ENCODE measurements at regions not wholly inside any gene's neighbourhood (a gene's known extent, or its start where the extent isn't known, plus 50 kb on each side); places are given as distances from the start of the nearest gene placed in this dataset.

DNA sequence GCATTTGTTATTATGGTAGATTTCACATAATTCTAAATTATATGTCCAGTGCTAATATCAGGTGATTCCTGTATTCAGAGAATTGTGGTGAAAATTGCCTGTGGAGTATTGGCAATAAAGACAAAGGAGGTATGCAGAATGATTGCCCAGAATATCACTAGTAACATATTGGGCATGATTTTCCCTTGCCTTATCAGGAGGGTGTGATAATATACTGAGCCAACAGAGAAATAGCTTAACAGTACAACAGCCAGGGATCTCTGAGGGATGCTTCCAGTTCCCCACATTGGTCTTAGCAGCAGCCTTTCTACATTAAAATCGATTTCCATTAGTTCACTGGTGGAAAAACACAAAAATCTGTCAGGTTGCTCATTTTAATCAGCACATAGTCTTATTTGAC lies 122.9 kb upstream of the COL3A1 start:
- TF ChIP-seq, protein P1, sequence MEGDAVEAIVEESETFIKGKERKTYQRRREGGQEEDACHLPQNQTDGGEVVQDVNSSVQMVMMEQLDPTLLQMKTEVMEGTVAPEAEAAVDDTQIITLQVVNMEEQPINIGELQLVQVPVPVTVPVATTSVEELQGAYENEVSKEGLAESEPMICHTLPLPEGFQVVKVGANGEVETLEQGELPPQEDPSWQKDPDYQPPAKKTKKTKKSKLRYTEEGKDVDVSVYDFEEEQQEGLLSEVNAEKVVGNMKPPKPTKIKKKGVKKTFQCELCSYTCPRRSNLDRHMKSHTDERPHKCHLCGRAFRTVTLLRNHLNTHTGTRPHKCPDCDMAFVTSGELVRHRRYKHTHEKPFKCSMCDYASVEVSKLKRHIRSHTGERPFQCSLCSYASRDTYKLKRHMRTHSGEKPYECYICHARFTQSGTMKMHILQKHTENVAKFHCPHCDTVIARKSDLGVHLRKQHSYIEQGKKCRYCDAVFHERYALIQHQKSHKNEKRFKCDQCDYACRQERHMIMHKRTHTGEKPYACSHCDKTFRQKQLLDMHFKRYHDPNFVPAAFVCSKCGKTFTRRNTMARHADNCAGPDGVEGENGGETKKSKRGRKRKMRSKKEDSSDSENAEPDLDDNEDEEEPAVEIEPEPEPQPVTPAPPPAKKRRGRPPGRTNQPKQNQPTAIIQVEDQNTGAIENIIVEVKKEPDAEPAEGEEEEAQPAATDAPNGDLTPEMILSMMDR (IDR thresholded peaks at IDR 0.05; ENCODE audit: unreplicated experiment): no peak
- no peaks in the 10 kb centered on the region for H3K4me1 Mint-ChIP-seq (ENCODE audit: low read depth)
- no peak for DNase-seq (ENCODE audit: low spot score, unreplicated experiment)
- H3K27ac Mint-ChIP-seq: no peak overlapping the region
- no peaks in the 10 kb centered on the region for H3K36me3 Mint-ChIP-seq (ENCODE audit: insufficient read depth)
- H3K27me3 Mint-ChIP-seq: no peaks in the 10 kb centered on the region
- H3K4me3 Mint-ChIP-seq (ENCODE audit: low read depth): no peak overlapping the region
- no peaks in the 10 kb centered on the region for H3K9me3 Mint-ChIP-seq (ENCODE audit: low read depth)

DNA sequence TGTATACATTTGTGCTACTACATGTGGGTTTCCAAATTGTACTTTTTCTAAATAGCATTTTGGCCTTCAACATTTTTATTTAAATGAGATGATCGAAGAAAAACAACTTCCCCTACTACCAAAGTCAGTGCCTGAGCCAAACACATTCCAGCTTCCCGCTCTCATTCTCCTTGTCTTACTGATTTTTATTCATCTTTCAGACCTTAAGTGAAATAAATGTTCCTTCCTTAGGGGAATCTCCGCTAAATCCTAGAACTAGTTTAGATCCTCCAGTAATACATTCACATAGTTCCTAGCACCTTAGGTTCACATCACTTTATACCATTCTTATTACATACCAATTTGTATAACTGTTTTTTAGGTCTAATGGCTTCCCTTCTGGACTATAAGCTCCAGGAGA lies 122.3 kb upstream of the COL3A1 start:
- Mint-ChIP-seq H3K4me1 (ENCODE audit: low read depth) (no peaks in the 10 kb centered on the region), H3K27ac (no peak overlapping the region), H3K36me3 (ENCODE audit: insufficient read depth) (no peaks in the 10 kb centered on the region), H3K27me3 (no peaks in the 10 kb centered on the region), H3K4me3 (ENCODE audit: low read depth) (no peak overlapping the region), H3K9me3 (ENCODE audit: low read depth) (no peaks in the 10 kb centered on the region)
- DNase-seq (ENCODE audit: low spot score, unreplicated experiment): no peak
- TF ChIP-seq, protein P1 (IDR thresholded peaks at IDR 0.05; ENCODE audit: unreplicated experiment): no peak

- Mint-ChIP-seq H3K27ac (no peak overlapping the region), H3K36me3 (ENCODE audit: insufficient read depth) (no peaks in the 10 kb centered on the region), H3K4me1 (ENCODE audit: low read depth) (no peaks in the 10 kb centered on the region), H3K27me3 (no peaks in the 10 kb centered on the region), H3K4me3 (ENCODE audit: low read depth) (no peak overlapping the region), H3K9me3 (ENCODE audit: low read depth) (no peaks in the 10 kb centered on the region)
- TF ChIP-seq, protein P1 (IDR thresholded peaks at IDR 0.05; ENCODE audit: unreplicated experiment): no peak
- DNase-seq (ENCODE audit: low spot score, unreplicated experiment): no peak
Measured at GRCh38 chr2:188852772-188853171, 121.4 kb upstream of the COL3A1 start.

- H3K36me3 Mint-ChIP-seq (ENCODE audit: insufficient read depth): no peaks in the 10 kb centered on the region
- H3K27me3 Mint-ChIP-seq: no peaks in the 10 kb centered on the region
- DNase-seq (ENCODE audit: low spot score, unreplicated experiment): no peak
- H3K4me1 Mint-ChIP-seq (ENCODE audit: low read depth): no peaks in the 10 kb centered on the region
- H3K9me3 Mint-ChIP-seq (ENCODE audit: low read depth): no peaks in the 10 kb centered on the region
- TF ChIP-seq, protein P1 (IDR thresholded peaks at IDR 0.05; ENCODE audit: unreplicated experiment): no peak
- H3K27ac Mint-ChIP-seq: no peak overlapping the region
- H3K4me3 Mint-ChIP-seq (ENCODE audit: low read depth): no peak overlapping the region
Measured at GRCh38 chr2:188853307-188853706, 120.9 kb upstream of the COL3A1 start.

DNA sequence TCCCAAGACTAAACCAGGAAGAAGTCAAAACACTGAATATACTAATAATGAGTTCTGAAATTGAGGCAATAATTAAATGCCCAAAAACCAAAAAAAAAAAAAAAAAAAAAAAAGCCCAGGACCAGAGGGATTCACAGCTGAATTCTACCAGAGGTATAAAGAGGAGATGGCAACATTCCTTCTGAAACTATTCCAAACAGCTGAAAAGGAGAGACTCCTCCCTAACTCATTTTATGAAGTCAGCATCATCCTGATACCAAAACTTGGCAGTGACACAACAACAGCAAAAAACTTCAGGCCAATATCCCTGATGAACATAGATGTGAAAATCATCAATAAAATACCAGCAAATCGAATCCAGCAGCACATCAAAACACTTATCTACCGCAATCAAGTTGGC lies 108.5 kb upstream of the COL3A1 start:
- TF ChIP-seq, protein P1 (IDR thresholded peaks at IDR 0.05; ENCODE audit: unreplicated experiment): no peak
- no peak for DNase-seq (ENCODE audit: low spot score, unreplicated experiment)
- Mint-ChIP-seq H3K36me3 (ENCODE audit: insufficient read depth) (no peaks in the 10 kb centered on the region), H3K27me3 (no peaks in the 10 kb centered on the region), H3K4me1 (ENCODE audit: low read depth) (no peaks in the 10 kb centered on the region), H3K4me3 (ENCODE audit: low read depth) (no peak overlapping the region), H3K27ac (no peak overlapping the region), H3K9me3 (ENCODE audit: low read depth) (peaks cover 8% of the 10 kb centered on the region)

Data from progenitor cell of endocrine pancreas (in vitro differentiated cells).